Sigmoid colon (tissue), 4 donors: ENCODE measurements at regions not wholly inside any gene's neighbourhood (a gene's known extent, or its start where the extent isn't known, plus 50 kb on each side); places are given as distances from the start of the nearest gene placed in this dataset.

ENCODE experiments used
- CTCF ChIP-seq, 4 experiments: fragments of 450-650 bp in 3 of 4; fragments of 200-600 bp in 1 of 4; IDR thresholded peaks; one replicate each; pipeline ENCODE4 v1.5.1; 2016 to 2019; ENCODE audit warnings: antibody characterized with exemption in 4 of 4, mild to moderate bottlenecking in 3 of 4, moderate library complexity in 2 of 4
- EP300 ChIP-seq, 4 donors: sonication (generic); formaldehyde crosslinking; IDR thresholded peaks; one replicate each; pipeline ENCODE4 v1.6.1; 2017; ENCODE audit warnings: antibody characterized with exemption in 4 of 4

- TF ChIP-seq CTCF (IDR thresholded peaks at IDR 0.05), result peak in 3 of 4 experiments; percentile 35 to 49 (median 42)
- no peak for TF ChIP-seq EP300 (IDR thresholded peaks at IDR 0.05)
Observed at GRCh38 chr11:31870609-31871309, 59.6 kb upstream of the PAX6 start.
